IgD-negative memory B cell (primary cell): ENCODE measurements at regions not wholly inside any gene's neighbourhood (a gene's known extent, or its start where the extent isn't known, plus 50 kb on each side); places are given as distances from the start of the nearest gene placed in this dataset.

Experiments used
- H3K27ac Mint-ChIP-seq, 3 donors: one replicate each; pipeline ENCODE4 v1.8.0; 2020 to 2022; ENCODE audit warnings: mild to moderate bottlenecking in 3 of 3, mixed read lengths in 3 of 3, moderate library complexity in 1 of 3
- H3K27me3 Mint-ChIP-seq: one replicate; pipeline ENCODE4 v1.8.0; 2021; ENCODE audit warnings: mixed read lengths
- H3K36me3 Mint-ChIP-seq: one replicate; pipeline ENCODE4 v1.8.0; 2020; ENCODE audit warnings: mild to moderate bottlenecking, mixed read lengths
- H3K4me1 Mint-ChIP-seq, 3 donors: one replicate each; pipeline ENCODE4 v1.8.0; 2020 to 2022; ENCODE audit warnings: mixed read lengths in 3 of 3, mild to moderate bottlenecking in 1 of 3
- H3K4me3 Mint-ChIP-seq, 4 donors: one replicate each; pipeline ENCODE4 v1.8.0; 2020 to 2022; ENCODE audit warnings: mild to moderate bottlenecking in 4 of 4, mixed read lengths in 4 of 4, moderate library complexity in 3 of 4
- H3K9me3 Mint-ChIP-seq, 3 donors: one replicate each; pipeline ENCODE4 v1.8.0; 2020 to 2021; ENCODE audit warnings: mixed read lengths in 3 of 3, mild to moderate bottlenecking in 1 of 3

- Mint-ChIP-seq H3K9me3 (peaks cover 4 to 6% (median 5%) of the 10 kb centered on the region in 3 donors), H3K27me3 (no peaks in the 10 kb centered on the region), H3K4me3 (no peak overlapping the region), H3K36me3 (no peaks in the 10 kb centered on the region), H3K4me1 (no peaks in the 10 kb centered on the region), H3K27ac (no peak overlapping the region)
Measured at GRCh38 chr3:152056073-152056472, 182.6 kb downstream of the SUCNR1 start.

DNA sequence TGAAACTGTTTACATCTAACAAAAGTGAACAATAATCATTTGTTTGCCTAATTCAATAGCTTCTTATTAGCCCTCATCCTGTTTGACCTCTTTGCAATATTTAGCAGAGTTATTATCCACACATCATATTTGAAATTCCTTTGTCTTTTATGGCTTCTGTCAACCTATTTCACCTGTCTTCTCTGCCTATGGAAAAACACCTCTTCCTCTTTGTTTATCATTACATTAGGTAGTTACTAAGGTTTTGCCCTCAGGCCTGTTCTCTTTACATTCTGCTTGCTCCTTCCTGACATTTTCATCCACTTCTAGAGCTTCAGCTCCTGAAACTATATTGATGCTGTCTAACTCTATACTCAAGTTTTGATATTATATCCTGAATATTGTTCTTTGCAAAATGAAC, 183.0 kb downstream of the SUCNR1 start:
- Mint-ChIP-seq H3K27ac (no peak overlapping the region), H3K4me1 (no peaks in the 10 kb centered on the region), H3K27me3 (no peaks in the 10 kb centered on the region), H3K4me3 (no peak overlapping the region), H3K9me3 (peaks cover 3 to 6% (median 4%) of the 10 kb centered on the region in 3 donors), H3K36me3 (no peaks in the 10 kb centered on the region)

DNA sequence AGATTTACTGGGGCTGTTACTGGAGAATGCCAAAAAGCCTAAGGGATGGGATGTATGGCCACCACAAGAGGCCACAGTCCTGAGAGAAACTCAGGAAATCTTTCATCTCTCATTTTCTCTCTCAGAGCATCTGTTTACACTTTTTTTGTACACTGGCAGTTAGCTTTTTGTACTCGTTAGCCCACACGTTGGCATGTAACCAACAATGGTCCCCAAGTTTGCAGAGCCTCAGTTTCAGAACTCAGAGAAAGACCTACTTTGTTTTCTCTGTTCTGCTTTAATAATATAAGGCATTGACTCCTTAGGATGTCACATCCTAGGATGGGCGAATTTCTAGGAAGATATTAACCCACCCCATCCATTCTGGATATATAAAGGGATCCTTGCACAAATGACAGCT, 183.5 kb downstream of the SUCNR1 start:
- Mint-ChIP-seq H3K27ac (no peak overlapping the region), H3K4me3 (no peak overlapping the region), H3K4me1 (no peaks in the 10 kb centered on the region), H3K27me3 (no peaks in the 10 kb centered on the region), H3K9me3 (peaks cover 3 to 6% (median 4%) of the 10 kb centered on the region in 3 donors), H3K36me3 (no peaks in the 10 kb centered on the region)

DNA sequence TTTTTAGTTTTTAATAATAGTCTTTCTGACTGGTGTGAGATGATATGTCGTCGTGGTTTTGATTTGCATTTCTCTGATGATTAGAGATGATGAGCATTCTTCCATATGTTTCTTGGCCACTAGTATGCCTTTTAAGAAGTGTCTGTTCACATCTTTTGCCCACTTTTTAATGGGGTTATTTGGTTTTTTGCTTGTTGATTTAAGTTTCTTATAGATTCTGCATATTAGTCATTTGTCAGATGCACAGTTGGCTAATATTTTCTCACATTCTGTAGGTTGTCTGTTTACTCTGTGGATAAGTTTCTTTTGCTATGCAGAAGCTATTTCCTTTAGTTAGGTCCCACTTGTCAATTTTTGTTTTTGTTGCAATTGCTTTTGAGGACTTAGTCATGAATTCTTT, 185.4 kb downstream of the SUCNR1 start:
- Mint-ChIP-seq H3K9me3 (peaks cover 3 to 6% (median 4%) of the 10 kb centered on the region in 3 donors), H3K4me1 (no peaks in the 10 kb centered on the region), H3K36me3 (no peaks in the 10 kb centered on the region), H3K27me3 (no peaks in the 10 kb centered on the region), H3K4me3 (no peak overlapping the region), H3K27ac (no peak overlapping the region)

DNA sequence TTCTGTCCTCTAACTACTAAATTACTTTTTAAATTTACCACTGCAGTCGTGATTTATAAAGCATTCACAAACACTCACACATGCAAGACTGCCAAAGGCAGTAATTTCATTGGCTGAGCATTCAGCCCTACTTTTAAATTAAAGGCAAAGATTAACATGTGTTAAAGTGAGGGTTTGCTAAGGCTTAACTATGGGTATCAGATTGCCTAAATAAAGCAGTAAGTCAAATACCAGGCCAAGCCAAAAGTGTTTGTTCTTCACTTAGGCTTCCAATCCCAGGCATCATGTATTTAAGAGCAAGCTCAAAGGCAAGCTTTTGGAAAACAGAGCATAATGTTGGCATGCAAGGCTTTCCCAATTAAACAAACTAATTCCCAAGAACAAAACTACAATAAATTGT, 187.3 kb downstream of the SUCNR1 start:
- Mint-ChIP-seq H3K9me3 (peaks cover 3 to 6% (median 4%) of the 10 kb centered on the region in 3 donors), H3K4me1 (no peaks in the 10 kb centered on the region), H3K36me3 (no peaks in the 10 kb centered on the region), H3K27me3 (no peaks in the 10 kb centered on the region), H3K27ac (no peak overlapping the region), H3K4me3 (no peak overlapping the region)

- no peak overlapping the region for H3K27ac Mint-ChIP-seq
- no peaks in the 10 kb centered on the region for H3K27me3 Mint-ChIP-seq
- H3K4me1 Mint-ChIP-seq, result no peaks in the 10 kb centered on the region
- H3K9me3 Mint-ChIP-seq, result peaks cover 3 to 6% (median 4%) of the 10 kb centered on the region in 3 donors
- H3K36me3 Mint-ChIP-seq, result no peaks in the 10 kb centered on the region
- no peak overlapping the region for H3K4me3 Mint-ChIP-seq
Measured at GRCh38 chr3:152061296-152061695, 187.9 kb downstream of the SUCNR1 start.

DNA sequence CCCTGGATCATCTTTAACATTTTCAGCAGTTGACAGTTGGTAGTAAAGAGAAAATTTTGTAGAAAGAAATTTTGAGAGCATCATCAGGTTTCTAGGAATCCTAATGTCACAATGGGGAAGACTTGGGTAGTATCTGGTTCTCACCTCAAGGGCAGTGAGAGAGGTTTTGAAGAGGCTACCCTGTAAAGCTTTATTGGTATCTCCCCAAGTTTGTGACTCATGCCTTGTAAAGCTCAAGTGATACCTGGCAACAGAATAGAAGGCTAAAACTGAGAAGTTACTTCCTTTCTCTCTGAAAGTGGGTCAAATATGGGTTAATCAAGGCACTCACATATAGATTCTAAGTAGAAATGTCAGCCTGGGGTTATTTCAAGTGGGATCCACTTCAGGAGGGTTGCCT, 196.4 kb downstream of the SUCNR1 start:
- H3K27ac Mint-ChIP-seq, result no peak overlapping the region
- no peaks in the 10 kb centered on the region for H3K4me1 Mint-ChIP-seq
- peak overlapping the region in 1 of 4 donors; percentile 41 for H3K4me3 Mint-ChIP-seq
- no peaks in the 10 kb centered on the region for H3K9me3 Mint-ChIP-seq
- peaks cover 2% of the 10 kb centered on the region for H3K36me3 Mint-ChIP-seq
- H3K27me3 Mint-ChIP-seq, result no peaks in the 10 kb centered on the region

DNA sequence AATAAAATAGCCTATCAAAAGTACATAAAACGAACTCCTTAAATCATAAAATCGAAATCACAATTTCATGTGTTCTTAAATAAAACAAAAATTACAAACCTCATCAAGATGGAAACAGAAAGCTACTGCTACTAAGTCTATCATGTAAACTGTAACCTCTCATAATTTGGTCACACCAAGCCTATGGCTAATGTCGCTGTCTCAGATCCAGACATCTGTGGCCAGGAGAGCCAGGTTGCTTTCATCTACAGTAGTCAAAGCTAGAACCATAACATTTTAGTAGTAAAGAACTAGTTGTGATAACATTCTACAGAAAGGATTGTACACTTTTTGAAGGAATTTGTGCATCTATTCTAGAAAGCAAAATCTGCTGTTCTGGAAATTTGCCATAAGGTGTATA, 197.4 kb upstream of the MBNL1 start:
- Mint-ChIP-seq H3K36me3 (peaks cover 2% of the 10 kb centered on the region), H3K9me3 (no peaks in the 10 kb centered on the region), H3K4me1 (no peaks in the 10 kb centered on the region), H3K4me3 (no peak overlapping the region), H3K27me3 (no peaks in the 10 kb centered on the region), H3K27ac (no peak overlapping the region)

DNA sequence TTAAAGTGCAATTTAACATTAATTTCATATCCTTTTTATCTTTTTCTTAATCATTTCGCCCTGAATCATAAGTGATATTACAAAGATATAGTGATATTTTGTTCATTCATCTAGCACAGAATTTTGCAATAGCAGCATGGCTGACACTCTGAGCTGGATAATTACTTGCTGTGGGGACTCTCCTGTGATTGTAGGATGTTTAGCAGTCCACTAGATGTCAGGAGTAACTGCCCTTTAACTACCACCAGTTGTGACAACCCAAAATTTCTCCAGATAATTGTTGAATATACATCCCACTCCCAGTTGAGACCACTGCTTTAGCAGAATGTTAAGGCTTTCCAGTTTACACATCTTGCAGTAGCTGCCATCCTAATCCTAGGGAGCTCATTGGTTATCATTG, 196.8 kb upstream of the MBNL1 start:
- peaks cover 2% of the 10 kb centered on the region for H3K36me3 Mint-ChIP-seq
- H3K27ac Mint-ChIP-seq, result no peak overlapping the region
- no peaks in the 10 kb centered on the region for H3K9me3 Mint-ChIP-seq
- H3K4me3 Mint-ChIP-seq, result no peak overlapping the region
- H3K27me3 Mint-ChIP-seq, result no peaks in the 10 kb centered on the region
- no peaks in the 10 kb centered on the region for H3K4me1 Mint-ChIP-seq

- Mint-ChIP-seq H3K4me1 (peaks cover 0 to 2% (median 0%) of the 10 kb centered on the region in 3 donors), H3K4me3 (no peak overlapping the region), H3K9me3 (no peaks in the 10 kb centered on the region), H3K27ac (no peak overlapping the region), H3K36me3 (peaks cover 2% of the 10 kb centered on the region), H3K27me3 (no peaks in the 10 kb centered on the region)
Measured at GRCh38 chr3:152073267-152073666, 195.5 kb upstream of the MBNL1 start.

DNA sequence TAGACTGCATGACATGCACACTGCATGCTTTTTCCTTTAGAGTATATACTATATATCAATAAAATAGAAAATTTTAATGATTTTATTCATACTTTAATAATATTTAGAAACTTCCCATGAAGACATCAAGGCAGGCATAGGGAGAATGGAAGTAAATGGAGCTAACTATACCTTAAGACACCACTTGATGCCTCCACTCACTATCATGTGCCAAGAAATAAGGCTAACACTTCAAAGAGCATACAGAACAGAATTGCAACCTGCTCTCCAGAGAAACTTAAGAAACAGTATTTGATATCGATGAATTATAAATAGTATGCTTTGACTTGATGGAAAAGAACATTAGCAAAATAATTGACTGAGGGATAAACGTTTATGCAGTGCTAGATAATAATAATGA, 192.6 kb upstream of the MBNL1 start:
- Mint-ChIP-seq H3K4me1 (peaks cover 0 to 2% (median 0%) of the 10 kb centered on the region in 3 donors), H3K27ac (no peak overlapping the region), H3K9me3 (peaks cover 0 to 1% (median 0%) of the 10 kb centered on the region in 3 donors), H3K27me3 (no peaks in the 10 kb centered on the region), H3K36me3 (peaks cover 5% of the 10 kb centered on the region), H3K4me3 (no peak overlapping the region)

- H3K27ac Mint-ChIP-seq, result no peak overlapping the region
- H3K9me3 Mint-ChIP-seq, result peaks cover 0 to 1% (median 0%) of the 10 kb centered on the region in 3 donors
- H3K4me3 Mint-ChIP-seq, result no peak overlapping the region
Measured at GRCh38 chr3:152079980-152080379, 188.7 kb upstream of the MBNL1 start.

DNA sequence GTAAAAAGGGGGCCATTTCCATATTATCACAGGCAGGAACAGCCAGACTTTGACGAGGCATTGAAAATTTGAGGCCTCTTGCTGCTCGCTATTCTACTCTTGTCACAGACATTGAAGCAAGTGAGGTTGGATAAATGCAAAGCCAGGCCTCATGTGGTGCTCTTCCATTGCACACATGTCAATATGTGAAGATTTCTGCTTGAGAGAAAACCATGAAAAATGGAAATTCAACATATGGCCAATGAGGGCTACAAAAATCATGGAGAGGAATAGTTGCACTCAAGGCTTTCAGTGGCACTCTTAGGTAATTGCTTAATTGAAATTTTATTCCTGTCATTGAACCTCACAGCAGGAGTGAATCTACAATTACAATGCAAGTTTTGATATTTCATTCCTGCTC, 185.6 kb upstream of the MBNL1 start:
- peaks cover 5% of the 10 kb centered on the region for H3K36me3 Mint-ChIP-seq
- H3K27me3 Mint-ChIP-seq, result no peaks in the 10 kb centered on the region
- H3K27ac Mint-ChIP-seq, result no peak overlapping the region
- H3K4me1 Mint-ChIP-seq, result no peaks in the 10 kb centered on the region
- H3K4me3 Mint-ChIP-seq, result no peak overlapping the region
- peaks cover 0 to 1% (median 0%) of the 10 kb centered on the region in 3 donors for H3K9me3 Mint-ChIP-seq

More at GRCh38 chr3:152079980-152080379, 188.7 kb upstream of the MBNL1 start:
- Mint-ChIP-seq H3K4me1 (peaks cover 0 to 2% (median 0%) of the 10 kb centered on the region in 3 donors), H3K27me3 (no peaks in the 10 kb centered on the region), H3K36me3 (peaks cover 4% of the 10 kb centered on the region)

DNA sequence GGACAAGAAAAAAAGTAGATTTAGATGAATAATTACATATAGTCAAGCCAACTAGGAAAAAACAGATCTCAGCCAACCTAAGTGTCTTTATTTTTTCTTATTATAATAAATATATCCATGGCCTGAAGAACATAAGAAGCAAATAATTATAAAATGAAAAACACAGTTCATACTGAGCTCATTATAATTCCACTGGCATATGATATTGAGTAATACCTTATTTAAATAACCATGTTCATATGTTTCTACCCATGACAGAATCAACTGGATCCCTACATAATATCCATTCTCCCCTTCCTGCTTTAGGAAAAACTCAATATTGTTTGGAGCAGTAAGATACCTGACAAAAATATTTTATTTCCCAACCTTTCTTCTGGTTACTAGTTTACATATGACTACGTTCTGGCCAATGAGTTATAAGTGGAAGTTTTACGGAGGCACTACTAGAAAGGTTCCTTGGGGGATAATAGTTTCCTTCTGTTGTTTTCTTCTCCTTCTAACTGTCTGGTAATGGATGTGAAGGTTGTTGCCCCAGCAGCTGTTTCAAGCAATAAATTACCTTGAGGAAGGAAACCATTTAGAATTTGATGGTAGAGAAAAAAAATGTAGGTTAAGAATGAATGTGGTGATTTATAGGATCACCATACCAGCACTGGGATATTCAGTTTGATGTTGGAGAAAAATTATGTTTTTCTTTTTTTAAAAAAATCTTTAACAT, 184.1 kb upstream of the MBNL1 start:
- no peaks in the 10 kb centered on the region for H3K27me3 Mint-ChIP-seq
- H3K36me3 Mint-ChIP-seq, result peaks cover 5% of the 10 kb centered on the region
- H3K4me3 Mint-ChIP-seq, result no peak overlapping the region
- no peaks in the 10 kb centered on the region for H3K9me3 Mint-ChIP-seq
- H3K4me1 Mint-ChIP-seq, result no peaks in the 10 kb centered on the region
- H3K27ac Mint-ChIP-seq, result no peak overlapping the region

- Mint-ChIP-seq H3K4me3 (no peak overlapping the region), H3K27me3 (no peaks in the 10 kb centered on the region), H3K4me1 (no peaks in the 10 kb centered on the region), H3K36me3 (peaks cover 1% of the 10 kb centered on the region), H3K9me3 (peaks cover 0 to 2% (median 2%) of the 10 kb centered on the region in 3 donors), H3K27ac (no peak overlapping the region)
Measured at GRCh38 chr3:152087153-152087552, 181.6 kb upstream of the MBNL1 start.

DNA sequence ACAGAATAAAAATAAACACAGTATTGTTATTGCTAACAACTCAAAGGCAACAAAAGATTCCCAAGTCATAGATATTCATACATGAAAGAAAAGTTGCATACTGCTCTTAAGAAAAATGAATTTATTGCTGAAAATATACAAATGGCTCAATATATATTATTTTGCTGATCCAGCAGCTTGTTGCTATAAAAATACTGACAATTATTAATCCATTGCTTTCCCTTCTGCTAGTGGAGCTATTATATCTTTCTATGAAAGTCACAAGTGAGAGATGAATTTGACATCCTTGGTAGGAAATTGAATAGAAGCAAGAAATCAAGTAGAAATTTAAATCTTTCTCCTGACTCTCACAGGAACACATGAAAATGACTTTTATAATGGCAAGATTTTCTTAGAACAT, 179.2 kb upstream of the MBNL1 start:
- Mint-ChIP-seq H3K4me3 (no peak overlapping the region), H3K36me3 (peaks cover 1% of the 10 kb centered on the region), H3K4me1 (no peaks in the 10 kb centered on the region), H3K9me3 (peaks cover 0 to 2% (median 2%) of the 10 kb centered on the region in 3 donors), H3K27me3 (no peaks in the 10 kb centered on the region), H3K27ac (no peak overlapping the region)
